ENCODE measurements at regions not wholly inside any gene's neighbourhood (a gene's known extent, or its start where the extent isn't known, plus 50 kb on each side); places are given as distances from the start of the nearest gene placed in this dataset.
"Not testable (repeated sequence)": the region's sequence is repeated elsewhere in the genome, so short reads cannot be mapped to it uniquely, and the experiment has no call there.

DNA sequence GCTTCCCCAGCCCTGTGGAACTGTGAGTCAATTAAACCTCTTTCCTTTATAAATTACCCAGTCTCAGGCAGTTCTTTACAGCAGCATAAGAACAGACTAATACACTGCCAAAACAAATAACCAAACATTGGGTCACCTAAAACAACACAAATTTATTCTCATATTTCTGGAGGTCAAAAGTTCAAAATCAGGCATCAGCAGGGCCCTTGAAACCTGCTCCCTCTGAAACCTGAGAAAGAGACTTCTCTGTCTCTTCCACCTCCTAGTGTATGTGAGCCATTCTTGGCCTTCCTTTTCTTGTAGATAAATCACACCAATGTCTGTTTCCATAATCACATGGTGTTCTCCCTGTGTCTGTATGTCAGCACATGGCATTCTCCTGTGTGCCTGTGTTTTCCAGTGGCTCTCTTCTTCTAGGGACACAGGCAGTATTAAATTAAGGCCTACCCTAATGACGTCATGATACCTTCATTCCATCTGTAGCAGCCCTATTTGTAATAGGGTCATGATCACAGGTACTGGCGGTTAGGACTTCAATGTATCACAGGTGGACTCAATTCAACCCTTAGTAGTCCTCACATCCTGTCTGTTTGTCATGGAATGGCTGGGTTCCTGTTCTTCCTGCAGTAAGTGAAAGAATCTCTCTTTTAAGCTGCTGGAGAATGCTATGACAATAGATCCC is 147.3 kb upstream of the CLNK start:
- no peak for DNase-seq

DNA sequence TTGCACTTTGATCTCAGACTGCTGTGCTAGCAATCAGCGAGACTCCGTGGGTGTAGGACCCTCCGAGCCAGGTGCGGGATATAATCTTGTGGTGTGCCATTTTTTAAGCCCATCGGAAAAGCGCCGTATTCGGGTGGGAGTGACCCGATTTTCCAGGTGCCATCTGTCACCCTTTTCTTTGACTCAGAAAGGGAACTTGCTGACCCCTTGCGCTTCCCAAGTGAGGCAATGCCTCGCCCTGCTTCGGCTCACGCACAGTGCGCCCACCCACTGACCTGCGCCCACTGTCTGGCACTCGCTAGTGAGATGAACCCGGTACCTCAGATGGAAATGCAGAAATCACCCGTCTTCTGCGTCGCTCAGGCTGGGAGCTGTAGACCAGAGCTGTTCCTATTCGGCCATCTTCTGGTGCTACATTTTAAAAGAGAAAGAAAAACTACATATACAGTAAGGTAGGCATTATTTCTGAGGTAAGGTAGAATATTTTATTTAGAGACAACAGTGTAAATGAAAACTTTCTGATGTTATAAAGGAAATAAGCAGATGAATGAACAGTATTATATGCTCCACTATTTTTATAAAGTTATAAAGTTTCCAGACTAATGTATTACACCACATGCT is 144.5 kb upstream of the CLNK start:
- DNase-seq: not testable (repeated sequence)

DNA sequence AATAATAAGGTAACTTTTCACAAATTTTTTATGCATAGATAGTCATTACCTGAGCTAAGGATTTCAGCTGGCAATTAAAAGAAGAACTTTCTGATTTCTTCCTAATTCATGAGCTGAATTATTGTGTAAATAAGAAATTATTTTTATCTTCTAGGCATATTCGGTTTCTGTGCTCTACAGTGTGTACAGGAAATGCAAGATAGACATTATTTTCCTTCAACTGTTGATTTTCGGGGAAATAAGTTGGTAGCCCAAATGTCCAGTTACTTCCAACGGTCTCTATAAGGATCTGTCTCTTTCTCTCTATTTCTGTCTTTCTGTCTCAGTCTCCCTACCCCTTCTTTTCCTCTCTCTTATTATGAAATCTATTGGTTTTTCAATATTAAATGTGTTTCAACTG is 137.3 kb upstream of the CLNK start:
- DNase-seq: no peak

DNA sequence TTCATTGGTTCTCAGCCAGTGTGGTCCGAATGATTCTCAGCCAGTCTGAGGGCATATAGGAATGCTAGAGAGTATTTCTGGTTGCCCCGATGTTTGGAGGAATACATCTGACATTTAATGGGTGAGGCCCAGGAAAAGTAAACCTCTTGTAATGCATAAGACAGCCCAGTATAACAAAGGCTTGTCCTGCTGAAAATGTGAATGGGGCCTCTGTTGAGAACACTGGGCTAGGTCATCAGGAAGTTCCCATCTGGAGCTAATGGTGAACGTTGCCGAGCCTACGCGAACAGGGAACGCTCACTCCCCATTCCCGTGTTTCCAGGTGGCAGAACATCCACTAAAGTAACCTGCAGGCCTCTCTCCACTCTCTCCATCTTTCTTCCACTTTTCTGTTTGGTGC is 132.0 kb upstream of the CLNK start:
- DNase-seq: peak in 2 of 56 donors; percentile 2 to 8

DNA sequence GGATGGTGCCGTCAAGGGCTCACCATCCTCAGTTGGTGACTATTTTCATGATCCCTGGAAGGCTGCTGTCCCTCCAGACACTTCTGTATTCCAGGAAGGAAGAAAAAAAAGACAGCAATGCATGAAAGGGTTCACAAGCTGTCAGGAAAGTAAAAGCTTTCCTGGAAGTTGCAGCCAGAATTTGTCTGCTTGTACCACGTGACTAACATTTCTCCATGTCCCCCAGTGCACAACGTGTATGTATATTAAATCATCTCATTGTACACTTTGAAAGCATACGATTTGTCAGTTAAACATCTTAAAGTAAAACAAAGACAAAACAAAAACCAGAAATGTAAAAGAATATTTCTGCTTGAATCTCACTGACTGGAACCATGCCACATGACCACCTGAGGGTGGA is 127.4 kb upstream of the CLNK start:
- DNase-seq: no peak

DNA sequence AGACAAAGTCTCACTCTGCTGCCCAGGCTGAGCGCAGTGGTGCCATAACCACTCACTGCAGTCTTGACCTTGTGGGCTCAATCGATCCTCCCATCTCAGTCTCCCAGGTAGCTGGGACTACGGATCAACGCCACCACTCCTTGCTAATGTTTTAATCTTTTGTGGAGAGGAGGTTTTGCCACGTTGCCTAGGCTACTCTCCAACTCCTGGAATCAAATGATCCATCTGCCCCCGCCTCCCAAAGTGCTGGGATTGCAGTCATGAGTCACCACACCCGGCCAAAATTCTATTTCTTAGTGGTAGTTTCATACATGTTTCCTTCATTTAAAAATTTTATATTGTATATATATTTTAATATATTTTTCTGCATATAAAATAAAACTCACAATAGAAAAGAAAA is 125.8 kb upstream of the CLNK start:
- DNase-seq: no peak

DNA sequence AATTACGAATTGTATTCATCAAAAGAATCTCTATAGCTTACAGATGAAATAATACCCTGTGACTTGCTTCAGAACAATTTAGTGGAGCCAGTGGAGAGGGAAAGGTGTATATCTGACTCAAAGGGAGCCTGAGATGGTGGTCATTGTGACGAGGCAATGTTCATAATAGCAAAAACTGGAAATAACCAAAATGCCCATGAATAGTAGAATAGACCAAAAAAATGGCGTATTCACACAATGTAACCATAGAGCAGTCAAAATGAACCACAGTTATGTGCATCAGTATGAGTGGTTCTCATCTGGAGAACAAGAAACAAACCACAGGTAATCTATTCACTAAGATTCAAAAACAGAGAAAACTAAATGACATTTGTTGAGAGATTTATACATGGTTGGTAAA is 125.3 kb upstream of the CLNK start:
- DNase-seq: no peak

DNA sequence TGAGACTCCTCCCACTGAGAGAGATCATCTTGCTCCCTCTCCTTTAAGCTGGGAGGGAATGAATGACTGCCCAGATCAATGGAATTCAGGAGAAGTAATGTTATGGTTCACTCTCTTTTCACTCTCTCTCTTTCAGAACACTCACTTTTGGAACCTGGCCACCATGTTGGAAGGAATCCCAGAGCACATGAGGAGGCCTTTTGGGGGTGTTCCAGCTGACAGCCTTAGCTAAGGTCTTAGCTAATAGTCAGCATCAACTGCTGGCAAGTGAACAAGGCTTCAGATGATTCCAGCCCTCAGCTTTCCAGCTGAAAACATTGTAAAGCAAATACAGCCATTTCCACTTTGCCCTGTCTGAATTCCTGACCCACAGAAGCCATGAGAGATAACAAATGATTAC is 124.0 kb upstream of the CLNK start:
- peak in 45 of 56 donors; percentile 1 to 78 (median 34) for DNase-seq

DNA sequence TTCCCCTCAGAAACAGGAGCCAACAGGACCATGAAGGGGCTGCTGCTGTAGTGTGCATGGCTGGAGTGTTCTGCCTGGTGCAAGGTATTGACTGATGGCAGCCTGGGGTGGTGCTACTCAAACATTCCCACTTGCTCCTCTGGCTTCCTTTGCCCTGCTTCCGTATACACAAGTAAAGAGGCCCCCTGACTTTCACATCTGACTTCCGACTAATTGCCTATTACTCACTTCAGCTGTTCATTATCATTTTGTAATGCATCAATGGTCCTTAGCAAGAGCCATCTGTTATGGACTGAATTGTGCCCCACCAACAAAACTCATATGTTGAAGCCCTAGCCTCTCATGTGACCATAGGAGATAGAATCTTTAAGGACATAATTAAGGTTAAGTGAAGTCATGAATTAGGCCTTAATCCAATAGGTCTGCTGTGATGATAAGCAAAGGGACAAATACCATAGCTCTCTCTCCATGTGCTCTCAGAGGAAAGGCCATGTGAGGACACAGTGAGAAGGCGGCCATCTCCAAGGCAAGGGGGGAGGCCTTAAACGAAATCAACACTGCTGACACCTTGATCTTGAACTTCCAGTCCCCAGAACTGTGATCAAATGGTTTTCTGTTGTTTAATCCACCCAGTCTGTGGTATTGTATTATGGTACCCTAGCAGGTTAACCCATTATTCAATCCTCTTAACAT is 122.5 kb upstream of the CLNK start:
- no peak for DNase-seq

DNA sequence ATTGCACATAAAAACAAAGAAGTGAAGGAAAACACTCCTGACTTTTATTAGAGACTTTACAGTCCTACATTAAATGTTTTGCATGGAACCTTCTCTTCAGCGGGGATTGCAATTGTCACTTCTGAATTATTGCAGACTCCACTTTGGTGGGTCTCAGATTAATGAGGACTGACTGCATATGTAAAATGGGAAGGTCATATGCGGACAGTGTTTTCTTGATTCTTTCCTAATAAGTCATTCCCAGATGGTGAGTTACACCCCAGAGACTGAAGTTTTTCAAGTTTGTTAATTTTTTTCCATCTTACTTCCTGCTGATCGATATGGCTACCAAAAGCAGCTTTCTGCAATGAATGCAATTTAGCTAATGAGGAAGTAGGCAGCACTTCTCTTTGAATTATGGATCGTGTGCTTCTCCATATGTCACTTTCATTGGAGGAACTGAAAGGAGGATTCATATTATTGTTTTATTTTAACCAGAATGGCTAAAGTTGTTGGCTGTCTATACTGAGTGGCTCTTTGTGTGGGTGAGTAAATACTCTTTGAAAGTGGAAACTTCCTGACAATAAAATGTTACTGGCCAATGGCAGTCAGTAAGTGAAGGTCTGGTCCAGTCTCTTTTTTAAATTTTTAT is 119.3 kb upstream of the CLNK start:
- DNase-seq: no peak

DNA sequence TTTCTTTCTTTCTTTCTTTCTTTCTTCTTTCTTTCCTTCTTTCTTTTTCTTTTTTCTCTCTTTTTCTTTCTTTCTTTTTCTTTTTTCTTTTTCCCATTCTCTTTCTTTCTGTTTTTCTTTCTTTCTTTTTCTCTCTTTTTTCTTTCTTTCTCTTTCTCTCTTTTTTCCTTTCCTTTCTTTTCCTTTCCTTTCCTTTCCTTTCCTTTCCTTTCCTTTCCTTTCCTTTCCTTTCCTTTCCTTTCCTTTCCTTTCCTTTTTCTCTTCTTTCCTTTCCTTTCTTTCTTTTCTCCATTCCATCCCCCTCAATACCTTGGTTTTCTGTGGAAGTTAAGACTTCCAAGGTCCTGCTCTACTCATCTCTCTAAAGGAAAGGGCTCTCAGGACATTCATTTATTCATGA is 102.8 kb upstream of the CLNK start:
- no peak for DNase-seq

DNA sequence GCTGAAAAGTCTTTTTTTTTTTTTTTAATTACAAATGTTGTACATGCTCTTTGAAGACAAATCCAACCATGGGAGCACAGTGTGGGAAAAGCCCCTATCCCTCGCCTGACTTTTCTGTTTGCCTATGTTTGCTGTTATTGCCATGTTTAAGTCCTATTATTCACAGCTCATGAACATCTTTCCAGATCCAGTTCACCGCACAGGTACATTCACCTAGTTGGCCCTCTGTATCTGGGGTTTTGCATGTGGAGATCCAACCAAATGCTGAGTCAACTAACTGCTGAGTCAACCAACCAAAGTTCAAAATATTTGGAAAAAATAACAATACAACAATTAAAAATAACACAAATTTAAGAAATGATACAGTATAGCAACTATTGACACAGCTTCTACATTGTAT is 100.1 kb upstream of the CLNK start:
- DNase-seq: no peak

DNA sequence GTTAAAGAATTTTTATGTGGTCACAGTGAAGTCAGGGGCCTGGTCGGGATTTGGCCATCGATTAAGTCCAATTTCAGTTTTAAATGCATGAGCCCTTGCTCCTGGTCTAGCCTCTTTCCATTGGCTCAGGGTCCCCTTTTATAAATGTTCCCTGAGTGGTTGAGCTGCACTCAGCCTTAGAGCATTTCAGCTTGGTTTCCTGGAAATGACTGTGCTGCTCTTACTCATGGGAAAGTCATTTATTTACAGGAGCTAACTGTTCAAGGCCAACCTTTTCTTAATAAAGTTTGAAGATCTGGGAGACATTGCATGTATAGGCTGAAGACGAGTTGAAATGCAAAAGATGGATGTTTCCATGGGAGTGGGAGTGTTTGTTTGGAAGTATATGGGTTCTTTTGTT is 98.8 kb upstream of the CLNK start:
- DNase-seq: no peak

DNA sequence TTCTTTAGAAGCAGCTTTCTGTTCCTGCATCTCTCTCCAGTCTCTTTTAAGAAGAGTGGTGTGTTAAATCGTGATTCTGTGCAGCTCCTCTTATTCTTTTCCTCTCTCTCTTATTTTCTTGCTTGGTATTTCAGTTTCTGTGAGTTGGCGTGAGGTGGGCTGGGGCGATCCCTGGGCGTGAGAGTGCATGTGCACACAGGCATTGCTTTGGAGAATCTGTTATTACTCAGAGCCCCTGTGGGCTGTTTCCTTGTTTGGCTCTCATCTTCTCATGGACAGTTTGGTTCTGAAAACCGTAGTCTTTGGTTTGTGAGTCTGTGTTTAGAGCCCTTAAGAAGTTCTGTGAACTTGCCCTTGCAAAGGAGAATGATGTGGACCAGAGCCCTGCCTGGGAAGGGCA is 97.2 kb upstream of the CLNK start:
- no peak for DNase-seq

DNA sequence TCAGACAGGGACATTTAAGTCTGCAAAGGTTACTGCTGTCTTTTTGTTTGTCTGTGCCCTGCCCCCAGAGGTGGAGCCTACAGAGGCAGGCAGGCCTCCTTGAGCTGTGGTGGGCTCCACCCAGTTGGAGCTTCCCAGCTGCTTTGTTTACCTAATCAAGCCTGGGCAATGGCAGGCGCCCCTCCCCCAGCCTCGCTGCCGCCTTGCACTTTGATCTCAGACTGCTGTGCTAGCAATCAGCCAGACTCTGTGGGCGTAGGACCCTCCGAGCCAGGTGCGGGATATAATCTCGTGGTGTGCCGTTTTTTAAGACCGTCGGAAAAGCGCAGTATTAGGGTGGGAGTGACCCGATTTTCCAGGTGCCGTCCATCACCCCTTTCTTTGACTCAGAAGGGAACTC is 96.2 kb upstream of the CLNK start:
- DNase-seq: not testable (repeated sequence)

DNA sequence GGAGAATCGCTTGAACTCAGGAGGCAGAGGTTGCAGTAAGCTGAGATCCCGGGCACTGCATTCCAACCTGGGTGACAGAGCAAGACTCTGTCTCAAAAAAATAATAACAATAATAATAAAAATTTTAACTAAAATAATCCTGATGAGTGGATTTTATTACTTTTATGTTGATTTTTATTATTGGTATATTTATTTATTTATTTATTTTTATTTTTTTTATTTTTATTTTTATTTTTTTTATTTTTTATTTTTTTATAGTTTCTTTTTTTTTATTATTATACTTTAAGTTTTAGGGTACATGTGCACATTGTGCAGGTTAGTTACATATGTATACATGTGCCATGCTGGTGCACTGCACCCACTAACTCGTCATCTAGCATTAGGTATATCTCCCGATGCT is 90.6 kb upstream of the CLNK start:
- DNase-seq: not testable (repeated sequence)

DNA sequence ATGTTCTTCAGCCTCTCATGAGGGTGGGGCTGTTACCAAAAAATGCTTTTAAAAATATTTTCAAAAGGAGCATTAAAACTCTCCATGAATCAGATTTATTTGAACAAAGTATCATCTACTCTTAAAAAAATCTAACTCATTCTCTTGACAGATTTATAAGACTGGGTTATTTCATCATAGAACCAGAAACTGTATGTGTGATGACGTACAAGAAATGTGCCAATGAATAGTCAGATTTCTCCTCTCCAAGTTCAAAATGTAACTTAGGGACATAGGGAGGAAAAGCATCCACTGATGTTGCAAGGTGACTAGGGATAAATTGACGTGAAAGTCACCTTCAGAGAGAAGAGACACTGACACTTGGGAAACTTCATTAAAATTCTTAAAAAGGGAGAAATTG is 89.1 kb upstream of the CLNK start:
- DNase-seq: no peak

DNA sequence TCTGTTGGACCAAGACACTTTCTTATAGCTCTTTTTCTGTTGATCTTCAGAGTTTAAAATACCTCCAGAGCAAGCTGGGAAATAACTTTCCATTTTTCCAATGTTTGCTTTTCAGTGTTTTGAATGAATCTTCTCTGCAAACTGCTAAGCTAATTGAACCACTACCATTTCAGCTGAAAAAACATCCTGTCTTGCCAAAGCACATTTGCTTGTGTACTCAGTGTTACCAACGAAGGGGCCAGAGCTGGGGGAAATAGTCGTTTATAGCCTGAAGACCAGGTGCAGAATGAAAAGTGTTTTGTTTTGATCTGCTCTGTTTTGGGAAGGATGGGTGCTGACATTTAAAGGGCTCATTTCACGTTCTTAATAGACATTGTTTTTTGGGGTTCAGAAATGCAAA is 88.4 kb upstream of the CLNK start:
- DNase-seq: no peak

DNA sequence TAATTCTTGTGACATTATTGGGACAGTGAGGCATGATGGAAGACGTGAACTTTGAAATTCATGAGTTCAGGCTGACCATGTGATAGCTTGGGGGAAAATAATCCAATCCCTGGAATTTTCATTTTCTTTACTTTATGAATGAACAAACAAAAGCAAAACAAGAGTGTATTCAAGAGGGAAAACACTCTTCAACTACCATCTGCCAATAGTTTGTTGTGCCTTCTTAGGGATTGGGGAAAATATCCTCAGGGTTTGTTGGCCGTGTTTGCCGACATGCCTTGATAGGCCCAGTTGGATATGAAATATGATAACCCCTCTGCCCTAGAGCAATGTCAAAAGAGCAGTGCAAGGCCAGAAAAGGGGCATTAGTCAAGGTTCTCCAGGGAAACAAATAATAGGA is 80.8 kb upstream of the CLNK start:
- DNase-seq: no peak

DNA sequence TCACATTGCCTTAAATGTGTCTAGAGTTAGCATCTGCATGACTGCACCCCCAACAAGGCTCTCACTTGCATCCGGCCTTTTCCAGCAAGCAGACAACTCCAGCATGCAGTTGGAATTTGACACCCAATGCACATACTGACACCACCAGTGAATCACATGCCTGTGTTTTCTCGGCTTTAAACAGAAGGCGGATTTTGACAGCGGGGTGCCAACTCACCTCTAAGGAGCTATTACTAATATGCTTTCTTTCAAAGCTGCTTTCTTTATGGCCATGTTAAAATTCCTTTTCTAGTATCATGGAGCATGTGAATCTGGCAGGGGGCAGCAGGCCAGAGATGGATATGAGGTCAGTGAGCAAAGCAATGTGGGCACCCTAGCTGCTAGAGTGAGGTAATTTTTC is 78.0 kb upstream of the CLNK start:
- DNase-seq: peak in 2 of 56 donors; percentile 1 to 37

DNA sequence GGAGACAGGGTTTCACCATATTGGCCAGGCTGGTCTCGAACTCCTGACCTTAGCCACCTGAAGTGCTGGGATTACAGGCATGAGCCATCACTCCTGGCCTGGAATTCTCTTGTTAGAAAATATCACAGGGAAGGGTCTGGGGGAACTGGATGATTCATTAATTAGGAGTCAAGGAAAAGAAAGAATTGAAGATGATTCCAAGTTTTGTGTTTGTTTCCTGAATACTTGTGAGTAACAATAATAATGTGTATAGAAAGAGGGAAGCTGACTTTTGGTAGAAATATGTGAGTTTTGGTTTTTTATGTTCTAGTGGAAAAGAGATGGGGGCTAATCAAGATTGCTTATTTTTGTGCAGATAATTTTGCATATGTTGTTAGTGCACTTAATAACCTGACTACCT is 77.3 kb upstream of the CLNK start:
- no peak for DNase-seq

DNA sequence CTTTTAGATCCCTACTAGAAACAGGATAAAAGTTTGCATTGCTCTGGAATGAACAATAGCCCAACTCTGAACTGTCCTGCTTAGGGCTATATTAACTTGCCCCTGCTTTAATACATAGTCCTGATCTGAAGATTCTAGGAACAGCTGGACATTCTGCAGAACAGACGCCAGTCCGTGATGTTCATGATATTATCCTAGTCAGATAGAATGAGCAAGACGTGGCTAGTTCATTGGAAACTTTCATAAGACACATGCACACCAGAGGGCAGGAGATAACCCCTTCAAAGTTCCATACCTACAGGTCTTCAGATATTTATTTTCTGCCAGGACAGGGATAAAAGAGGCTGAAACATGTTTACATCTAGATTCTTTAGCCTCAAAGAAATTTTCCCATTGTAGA is 75.5 kb upstream of the CLNK start:
- no peak for DNase-seq

DNA sequence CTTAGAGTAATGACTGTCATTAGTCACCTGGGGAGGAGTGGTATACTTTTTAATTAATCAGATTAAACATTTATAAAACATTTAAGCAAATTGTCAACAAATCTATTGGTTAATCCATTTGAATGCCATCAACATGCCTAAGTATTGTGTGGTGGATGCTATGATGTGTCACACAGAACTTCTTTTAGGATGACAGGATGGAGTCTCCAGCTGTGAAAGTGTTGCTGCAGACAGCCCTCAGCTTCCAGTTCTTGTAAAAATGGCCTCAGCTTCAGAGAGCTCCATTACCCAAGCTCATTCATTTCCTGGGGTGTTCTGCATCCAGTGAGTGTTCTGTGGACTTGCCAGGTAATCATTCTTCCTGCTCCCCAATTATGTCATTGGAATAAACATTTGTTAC is 74.3 kb upstream of the CLNK start:
- no peak for DNase-seq
